ENCODE measurements at regions not wholly inside any gene's neighbourhood (a gene's known extent, or its start where the extent isn't known, plus 50 kb on each side); places are given as distances from the start of the nearest gene placed in this dataset.

DNA sequence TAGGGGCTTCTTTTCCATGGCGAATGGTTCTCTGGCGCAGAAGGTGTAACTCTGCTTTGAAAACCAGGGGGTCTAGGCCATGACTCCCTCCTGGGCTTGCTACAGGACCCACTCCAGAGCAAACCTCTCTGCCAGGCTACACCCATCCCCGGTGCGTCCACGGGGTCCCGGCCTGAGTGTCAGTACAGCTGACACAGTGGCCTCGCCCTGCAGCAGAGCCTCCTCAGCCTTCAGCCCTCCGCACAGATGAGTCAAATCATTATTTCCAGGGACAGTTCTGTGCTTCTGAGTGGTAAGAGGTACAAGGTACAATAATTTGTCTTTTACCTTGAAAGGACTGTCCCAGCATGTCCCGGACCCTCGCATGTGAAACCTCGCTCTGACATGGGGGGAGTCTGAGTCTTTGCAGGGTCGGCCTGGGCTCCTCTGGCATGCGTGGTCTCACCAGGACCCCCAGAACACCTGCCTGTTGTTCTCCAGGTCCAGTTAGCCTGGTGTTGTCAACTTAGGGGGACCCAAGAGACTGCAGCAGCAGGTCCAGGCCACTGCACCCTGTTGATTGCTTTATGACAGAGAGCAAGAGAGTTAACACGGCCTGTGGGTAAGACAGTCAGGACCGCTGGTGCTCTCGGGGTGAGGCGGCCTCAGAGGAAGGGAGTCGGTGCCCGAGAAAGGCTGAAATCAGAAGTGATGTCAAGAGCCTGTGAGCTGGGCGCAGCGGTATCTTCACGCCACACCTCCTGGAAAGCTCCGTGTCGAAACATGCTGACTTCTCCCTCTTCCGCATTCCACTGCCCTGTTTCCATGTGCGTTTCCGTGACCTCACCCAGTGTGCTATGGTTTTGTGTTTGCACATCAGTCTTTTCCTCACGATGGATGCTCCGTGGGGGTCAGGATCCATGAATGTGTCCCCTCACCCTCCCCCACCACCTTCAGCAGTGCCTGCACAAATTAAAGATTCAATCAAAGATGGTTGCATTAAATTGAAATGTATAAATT is 340.1 kb downstream of the EIPR1 start:
- no peak for TF ChIP-seq EP300 (IDR thresholded peaks at IDR 0.05)
- TF ChIP-seq POLR2A (IDR thresholded peaks at IDR 0.05), result no peak
- TF ChIP-seq CTCF (IDR thresholded peaks at IDR 0.05), result no peak
- TF ChIP-seq POLR2AphosphoS5 (IDR thresholded peaks at IDR 0.05), result no peak
- H3K9me3 ChIP-seq, result no peaks in the 10 kb centered on the region
- no peak overlapping the region for H3K27ac ChIP-seq
- H3K36me3 ChIP-seq, result no peaks in the 10 kb centered on the region
- WGBS, result 84% methylated on average over 15 of the region's 29 CpGs
- no peak for DNase-seq (ENCODE audit: low spot score in 2 of 2)
- H3K4me1 ChIP-seq, result peaks cover 5% of the 10 kb centered on the region
- H3K27me3 ChIP-seq, result no peaks in the 10 kb centered on the region
- no peak overlapping the region for H3K4me3 ChIP-seq

- no peak for TF ChIP-seq EP300 (IDR thresholded peaks at IDR 0.05)
- TF ChIP-seq CTCF (IDR thresholded peaks at IDR 0.05), result no peak
- TF ChIP-seq POLR2AphosphoS5 (IDR thresholded peaks at IDR 0.05), result no peak
- TF ChIP-seq POLR2A (IDR thresholded peaks at IDR 0.05), result no peak
- Histone ChIP-seq H3K36me3 (no peaks in the 10 kb centered on the region), H3K4me1 (no peaks in the 10 kb centered on the region), H3K27ac (no peak overlapping the region), H3K27me3 (no peaks in the 10 kb centered on the region), H3K9me3 (no peaks in the 10 kb centered on the region), H3K4me3 (no peak overlapping the region)
- peak in 1 of 2 donors; percentile 68 for DNase-seq (ENCODE audit: low spot score in 2 of 2)
- WGBS, result 94% methylated on average over 16 of the region's 18 CpGs
These were observed 341.0 kb downstream of the EIPR1 start for GRCh38 chr2:3036432-3037125.

- WGBS, result 90% methylated on average over 14 of the region's 21 CpGs
- no peaks in the 10 kb centered on the region for H3K4me1 ChIP-seq
- TF ChIP-seq POLR2A (IDR thresholded peaks at IDR 0.05) (no peak), CTCF (IDR thresholded peaks at IDR 0.05) (no peak), POLR2AphosphoS5 (IDR thresholded peaks at IDR 0.05) (no peak), EP300 (IDR thresholded peaks at IDR 0.05) (no peak)
- H3K36me3 ChIP-seq, result no peaks in the 10 kb centered on the region
- H3K4me3 ChIP-seq, result no peak overlapping the region
- DNase-seq (ENCODE audit: low spot score in 2 of 2), result peak in 1 of 2 donors; percentile 76
- H3K27ac ChIP-seq, result no peak overlapping the region
- no peaks in the 10 kb centered on the region for H3K27me3 ChIP-seq
- no peaks in the 10 kb centered on the region for H3K9me3 ChIP-seq
These were observed 342.1 kb downstream of the EIPR1 start for GRCh38 chr2:3035385-3036050.

DNA sequence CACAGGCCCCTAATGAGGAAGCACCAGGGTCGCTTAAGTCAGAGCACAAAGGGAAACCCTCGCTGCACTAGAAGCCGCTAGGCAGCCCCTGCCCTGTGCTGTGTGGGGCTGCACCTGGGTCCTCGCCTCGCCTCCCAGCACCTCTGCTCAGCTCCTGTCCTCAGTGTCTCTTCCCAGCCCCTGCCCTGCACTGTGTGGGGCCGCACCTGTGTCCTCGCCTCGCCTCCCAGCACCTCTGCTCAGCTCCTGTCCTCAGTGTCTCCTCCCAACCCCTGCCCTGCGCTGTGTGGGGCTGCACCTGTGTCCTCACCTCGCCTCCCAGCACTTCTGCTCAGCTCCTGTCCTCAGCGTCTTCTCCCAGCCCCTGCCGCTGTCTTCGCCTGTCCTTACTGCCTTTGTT is 342.8 kb downstream of the EIPR1 start:
- WGBS, result 78% methylated on average over 13 of the region's 13 CpGs
- TF ChIP-seq EP300 (IDR thresholded peaks at IDR 0.05) (no peak), POLR2AphosphoS5 (IDR thresholded peaks at IDR 0.05) (no peak), CTCF (IDR thresholded peaks at IDR 0.05) (no peak), POLR2A (IDR thresholded peaks at IDR 0.05) (no peak)
- no peak for DNase-seq (ENCODE audit: low spot score in 2 of 2)
- Histone ChIP-seq H3K27ac (no peak overlapping the region), H3K36me3 (no peaks in the 10 kb centered on the region), H3K4me1 (no peaks in the 10 kb centered on the region), H3K4me3 (no peak overlapping the region), H3K9me3 (no peaks in the 10 kb centered on the region), H3K27me3 (no peaks in the 10 kb centered on the region)

Data from suprapubic skin (tissue), 4 donors.